H9 (cell line): ENCODE measurements at regions not wholly inside any gene's neighbourhood (a gene's known extent, or its start where the extent isn't known, plus 50 kb on each side); places are given as distances from the start of the nearest gene placed in this dataset.
"Not testable (repeated sequence)": the region's sequence is repeated elsewhere in the genome, so short reads cannot be mapped to it uniquely, and the experiment has no call there.

Experiments
- DNase-seq: peaks from one replicate; pipeline ENCODE4 v3.0.0-alpha.2; 2017
- H2AFZ ChIP-seq: one replicate; pipeline ENCODE4 v1.6.1; 2013; ENCODE audit warnings: mild to moderate bottlenecking, low read length, control low read depth, moderate library complexity
- H2AK5ac ChIP-seq: 2 replicates; pipeline ENCODE4 v1.6.1; 2013; ENCODE audit warnings: low read length, control low read depth, mixed read lengths; ENCODE audit not compliant: insufficient read length
- H2BK120ac ChIP-seq: one replicate; pipeline ENCODE4 v1.6.1; 2013; ENCODE audit warnings: low read depth, mild to moderate bottlenecking, low read length, control low read depth, inconsistent platforms; ENCODE audit not compliant: poor library complexity, severe bottlenecking
- H2BK12ac ChIP-seq: 2 replicates; pipeline ENCODE4 v1.6.1; 2013; ENCODE audit warnings: low read length, control low read depth, mixed read lengths, low read depth; ENCODE audit not compliant: insufficient read length
- H2BK15ac ChIP-seq: 2 replicates; pipeline ENCODE4 v1.6.1; 2013; ENCODE audit warnings: low read depth, low read length, control low read depth
- H2BK20ac ChIP-seq: one replicate; pipeline ENCODE4 v1.6.1; 2013; ENCODE audit warnings: low read depth, mild to moderate bottlenecking, low read length, control low read depth, inconsistent platforms; ENCODE audit not compliant: poor library complexity, severe bottlenecking
- H2BK5ac ChIP-seq: 2 replicates; pipeline ENCODE4 v1.6.1; 2013; ENCODE audit warnings: low read length, control low read depth, mixed read lengths; ENCODE audit not compliant: insufficient read length
- H3K14ac ChIP-seq: 2 replicates; pipeline ENCODE4 v1.6.1; 2013; ENCODE audit warnings: low read length, control low read depth; ENCODE audit not compliant: insufficient read depth
- H3K18ac ChIP-seq: 2 replicates; pipeline ENCODE4 v1.6.1; 2013; ENCODE audit warnings: low read depth, mild to moderate bottlenecking, mixed read lengths, low read length, control low read depth; ENCODE audit not compliant: insufficient read length
- H3K23ac ChIP-seq: 2 replicates; pipeline ENCODE4 v1.6.1; 2013; ENCODE audit warnings: low read length, control low read depth, mixed read lengths, low read depth; ENCODE audit not compliant: insufficient read length
- H3K23me2 ChIP-seq: 2 replicates; pipeline ENCODE4 v1.6.1; 2013; ENCODE audit warnings: low read depth, mild to moderate bottlenecking, mixed read lengths, low read length, control low read depth; ENCODE audit not compliant: insufficient read length, poor library complexity, severe bottlenecking
- H3K27ac ChIP-seq: 2 replicates; pipeline ENCODE4 v1.5.1; 2013; ENCODE audit warnings: low read length, control low read depth, mixed read lengths, low read depth; ENCODE audit not compliant: insufficient read length
- H3K27me3 ChIP-seq: 2 replicates; pipeline ENCODE4 v1.6.1; 2013; ENCODE audit warnings: low read length, control low read depth, inconsistent platforms; ENCODE audit not compliant: insufficient read depth
- H3K4ac ChIP-seq: 2 replicates; pipeline ENCODE4 v1.6.1; 2013; ENCODE audit warnings: low read depth, mild to moderate bottlenecking, control low read depth, inconsistent platforms, low read length, moderate library complexity
- H3K4me1 ChIP-seq: 2 replicates; pipeline ENCODE4 v1.6.1; 2013; ENCODE audit warnings: low read length, control low read depth, inconsistent platforms; ENCODE audit not compliant: insufficient read depth
- H3K4me2 ChIP-seq: 2 replicates; pipeline ENCODE4 v1.6.1; 2013; ENCODE audit warnings: low read length, control low read depth, mixed read lengths; ENCODE audit not compliant: insufficient read length, insufficient read depth
- H3K56ac ChIP-seq: 2 replicates; pipeline ENCODE4 v1.6.1; 2013; ENCODE audit warnings: low read depth, mild to moderate bottlenecking, mixed read lengths, low read length, control low read depth; ENCODE audit not compliant: insufficient read length
- H3K79me1 ChIP-seq: 2 replicates; pipeline ENCODE4 v1.6.1; 2013; ENCODE audit warnings: low read depth, mild to moderate bottlenecking, moderate library complexity, low read length, control low read depth, inconsistent platforms; ENCODE audit not compliant: insufficient read depth, poor library complexity, severe bottlenecking
- H3K79me2 ChIP-seq: 2 replicates; pipeline ENCODE4 v1.6.1; 2013; ENCODE audit warnings: low read length, control low read depth, inconsistent platforms; ENCODE audit not compliant: insufficient read depth
- H3K9ac ChIP-seq: 2 replicates; pipeline ENCODE4 v1.6.1; 2013; ENCODE audit warnings: low read length, control low read depth, mixed read lengths; ENCODE audit not compliant: insufficient read length; ENCODE audit errors: extremely low read depth
- H3K9me3 ChIP-seq: one replicate; pipeline ENCODE4 v1.6.1; 2013; ENCODE audit warnings: low read depth, low read length, inconsistent platforms; ENCODE audit not compliant: control insufficient read depth
- H3T11ph ChIP-seq: one replicate; pipeline ENCODE4 v1.6.1; 2013; ENCODE audit warnings: mild to moderate bottlenecking, low read length, control low read depth, inconsistent platforms
- H4K20me1 ChIP-seq: one replicate; pipeline ENCODE4 v1.6.1; 2013; ENCODE audit not compliant: control insufficient read depth, insufficient read length, insufficient read depth
- H4K5ac ChIP-seq: 2 replicates; pipeline ENCODE4 v1.6.1; 2013; ENCODE audit warnings: low read depth, mild to moderate bottlenecking, mixed read lengths, low read length, control low read depth; ENCODE audit not compliant: insufficient read length
- H4K8ac ChIP-seq: replicated peaks from 2 replicates; pipeline ENCODE4 v1.6.1; 2013; ENCODE audit warnings: low read length, control low read depth, mixed read lengths, low read depth; ENCODE audit not compliant: insufficient read length
- H4K91ac ChIP-seq: 2 replicates; pipeline ENCODE4 v1.6.1; 2013; ENCODE audit warnings: low read depth, mild to moderate bottlenecking, moderate library complexity, mixed read lengths, low read length, control low read depth; ENCODE audit not compliant: insufficient read length
- H3K27ac Mint-ChIP-seq, 3 experiments: 2 replicates in 2 of 3; 3 replicates in 1 of 3; pipeline ENCODE4 v1.8.0; 2020 to 2021; ENCODE audit warnings: mixed read lengths in 3 of 3, mild to moderate bottlenecking in 1 of 3, moderate library complexity in 1 of 3
- H3K27me3 Mint-ChIP-seq: 2 replicates; pipeline ENCODE4 v1.8.0; 2021; ENCODE audit warnings: low read depth, mild to moderate bottlenecking, moderate library complexity, mixed read lengths
- H3K36me3 Mint-ChIP-seq, 3 experiments: 2 replicates in 2 of 3; 3 replicates in 1 of 3; pipeline ENCODE4 v1.8.0; 2020 to 2021; ENCODE audit warnings: low read depth in 3 of 3, mixed read lengths in 3 of 3; ENCODE audit not compliant: insufficient read depth in 1 of 3
- H3K4me1 Mint-ChIP-seq, 2 experiments: 2 replicates each; pipeline ENCODE4 v1.8.0; 2020; ENCODE audit warnings: mixed read lengths in 2 of 2
- H3K4me3 Mint-ChIP-seq, 2 experiments: 2 replicates in 1 of 2; 3 replicates in 1 of 2; pipeline ENCODE4 v1.8.0; 2020 to 2021; ENCODE audit warnings: mild to moderate bottlenecking in 2 of 2, mixed read lengths in 2 of 2, moderate library complexity in 1 of 2
- H3K9me3 Mint-ChIP-seq, 2 experiments: 2 replicates in 1 of 2; 3 replicates in 1 of 2; pipeline ENCODE4 v1.8.0; 2020; ENCODE audit warnings: mild to moderate bottlenecking in 2 of 2, mixed read lengths in 2 of 2, moderate library complexity in 1 of 2
- WGBS: extraction: QIAGEN DNeasy Blood & Tissue Kit; methylation state at CpG from one replicate; pipeline ENCODE4 v1.1.7; 2013; ENCODE audit warnings: missing lambda C conversion rate, low lambda C conversion rate, mixed read lengths; ENCODE audit not compliant: insufficient read length; ENCODE audit errors: extremely low coverage; 5-methylcytosine and 5-hydroxymethylcytosine counted together
- TF ChIP-seq, protein P1 (sequence below): fragments of 200-600 bp; sonication (generic); conservative IDR thresholded peaks from 3 replicates; pipeline ENCODE4 v1.8.0; 2021; ENCODE audit warnings: antibody characterized with exemption, mild to moderate bottlenecking

- peak overlapping the region in 1 of 2 experiments; percentile 30; a peak in 3 of 5 replicates for H3K4me3 Mint-ChIP-seq
Observed at GRCh38 chr2:62320657-62321357, 124.9 kb downstream of the B3GNT2 start.

DNA sequence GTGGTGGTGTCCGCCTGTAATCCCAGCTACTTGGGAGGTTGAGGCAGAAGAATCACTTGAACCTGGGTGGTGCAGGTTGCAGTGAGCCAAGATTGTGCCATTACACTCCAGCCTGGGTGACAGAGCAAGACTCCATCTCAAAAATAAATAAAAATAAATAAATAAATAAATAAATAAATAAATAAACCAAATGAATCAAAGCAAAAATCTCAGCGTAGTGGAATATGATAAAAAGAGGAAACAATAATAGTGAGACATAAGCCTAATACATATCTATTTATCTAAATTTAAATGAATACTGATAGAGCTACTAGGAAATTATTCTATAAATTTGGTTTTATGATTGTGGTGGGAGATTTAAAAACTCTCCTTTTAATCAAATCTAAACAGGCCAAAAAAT, 124.2 kb downstream of the B3GNT2 start:
- H2BK12ac ChIP-seq, H2AK5ac ChIP-seq, H3K27me3 Mint-ChIP-seq, H3K56ac ChIP-seq, H3K79me1 ChIP-seq, H3T11ph ChIP-seq, H2BK120ac ChIP-seq, H2AFZ ChIP-seq, H2BK15ac ChIP-seq, H4K5ac ChIP-seq, H3K14ac ChIP-seq, H4K91ac ChIP-seq, H3K79me2 ChIP-seq, H4K20me1 ChIP-seq, H4K8ac ChIP-seq, H3K4me3 Mint-ChIP-seq, H3K9me3 ChIP-seq, H3K27ac ChIP-seq, H2BK5ac ChIP-seq, H3K4me1 ChIP-seq, H3K4me2 ChIP-seq, H3K18ac ChIP-seq, H3K23me2 ChIP-seq, H3K27me3 ChIP-seq, DNase-seq, H3K23ac ChIP-seq, H3K4ac ChIP-seq, H3K9ac ChIP-seq, H3K27ac Mint-ChIP-seq, H2BK20ac ChIP-seq: not testable (repeated sequence)
- Mint-ChIP-seq H3K9me3 (peaks cover 8 to 12% of the 10 kb centered on the region in 2 experiments), H3K36me3 (peaks cover 9 to 14% (median 12%) of the 10 kb centered on the region in 3 experiments), H3K4me1 (peaks cover 24 to 40% of the 10 kb centered on the region in 2 experiments)
- no CpG with 5 or more reads among the region's 2 CpGs for WGBS

More at GRCh38 chr2:62320657-62321357, 124.9 kb downstream of the B3GNT2 start:
- peaks cover 14 to 18% of the 10 kb centered on the region in 2 experiments for H3K9me3 Mint-ChIP-seq
- no peak overlapping the region for H4K8ac ChIP-seq
- no peak overlapping the region for H3K14ac ChIP-seq
- DNase-seq: peak; percentile 37
- H3K79me1 ChIP-seq: no peaks in the 10 kb centered on the region
- H2BK20ac ChIP-seq: no peak overlapping the region
- no peaks in the 10 kb centered on the region for H3K27me3 ChIP-seq
- peak overlapping the region; percentile 84 to 99 (median 91) for H3K27ac Mint-ChIP-seq
- peak overlapping the region; percentile 16 for H3K4me2 ChIP-seq
- no peak overlapping the region for H4K91ac ChIP-seq
- peaks cover 4% of the 10 kb centered on the region; the same call in 1 of the 2 replicates for H3K4me1 ChIP-seq
- H3T11ph ChIP-seq: no peak overlapping the region
- H3K79me2 ChIP-seq: no peaks in the 10 kb centered on the region
- no peak overlapping the region for H2BK15ac ChIP-seq
- H3K23me2 ChIP-seq: no peaks in the 10 kb centered on the region
- peaks cover 12 to 21% (median 15%) of the 10 kb centered on the region in 3 experiments for H3K36me3 Mint-ChIP-seq
- no peak overlapping the region for H3K4ac ChIP-seq
- H2BK5ac ChIP-seq: no peak overlapping the region
- no peak overlapping the region for H3K9ac ChIP-seq
- no peak overlapping the region for H2BK12ac ChIP-seq
- no peaks in the 10 kb centered on the region for H4K20me1 ChIP-seq
- H3K9me3 ChIP-seq: no peaks in the 10 kb centered on the region
- TF ChIP-seq, protein P1, sequence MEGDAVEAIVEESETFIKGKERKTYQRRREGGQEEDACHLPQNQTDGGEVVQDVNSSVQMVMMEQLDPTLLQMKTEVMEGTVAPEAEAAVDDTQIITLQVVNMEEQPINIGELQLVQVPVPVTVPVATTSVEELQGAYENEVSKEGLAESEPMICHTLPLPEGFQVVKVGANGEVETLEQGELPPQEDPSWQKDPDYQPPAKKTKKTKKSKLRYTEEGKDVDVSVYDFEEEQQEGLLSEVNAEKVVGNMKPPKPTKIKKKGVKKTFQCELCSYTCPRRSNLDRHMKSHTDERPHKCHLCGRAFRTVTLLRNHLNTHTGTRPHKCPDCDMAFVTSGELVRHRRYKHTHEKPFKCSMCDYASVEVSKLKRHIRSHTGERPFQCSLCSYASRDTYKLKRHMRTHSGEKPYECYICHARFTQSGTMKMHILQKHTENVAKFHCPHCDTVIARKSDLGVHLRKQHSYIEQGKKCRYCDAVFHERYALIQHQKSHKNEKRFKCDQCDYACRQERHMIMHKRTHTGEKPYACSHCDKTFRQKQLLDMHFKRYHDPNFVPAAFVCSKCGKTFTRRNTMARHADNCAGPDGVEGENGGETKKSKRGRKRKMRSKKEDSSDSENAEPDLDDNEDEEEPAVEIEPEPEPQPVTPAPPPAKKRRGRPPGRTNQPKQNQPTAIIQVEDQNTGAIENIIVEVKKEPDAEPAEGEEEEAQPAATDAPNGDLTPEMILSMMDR: no peak
- H2BK120ac ChIP-seq: no peak overlapping the region
- H4K5ac ChIP-seq: no peak overlapping the region
- no CpG with 5 or more reads among the region's 6 CpGs for WGBS
- H3K27me3 Mint-ChIP-seq: no peaks in the 10 kb centered on the region
- H3K23ac ChIP-seq: no peak overlapping the region
- H3K27ac ChIP-seq: peak overlapping the region; percentile 34
- H2AFZ ChIP-seq: no peak overlapping the region
- H3K56ac ChIP-seq: no peak overlapping the region
- peaks cover 27 to 45% of the 10 kb centered on the region in 2 experiments for H3K4me1 Mint-ChIP-seq
- no peak overlapping the region for H3K18ac ChIP-seq
- no peak overlapping the region for H2AK5ac ChIP-seq
